ACC112 (cell line): ENCODE measurements at regions not wholly inside any gene's neighbourhood (a gene's known extent, or its start where the extent isn't known, plus 50 kb on each side); places are given as distances from the start of the nearest gene placed in this dataset.

ENCODE experiments used
- H2AFZ ChIP-seq: fragments of 200-600 bp; sonication (generic); one replicate; pipeline ENCODE4 v1.6.0; 2017; ENCODE audit warnings: antibody characterized with exemption, low read length; ENCODE audit not compliant: unreplicated experiment
- H3K27ac ChIP-seq: fragments of 200-600 bp; sonication (generic); 2 replicates; pipeline ENCODE4 v1.5.1; 2014; ENCODE audit warnings: low read depth, mild to moderate bottlenecking, antibody characterized with exemption, low read length, moderate library complexity
- H3K27me3 ChIP-seq: fragments of 200-600 bp; sonication (generic); 2 replicates; pipeline ENCODE4 v1.6.1; 2014; ENCODE audit warnings: mild to moderate bottlenecking, antibody characterized with exemption, low read length, moderate library complexity, mixed read lengths; ENCODE audit not compliant: insufficient read depth
- H3K36me3 ChIP-seq: fragments of 200-600 bp; sonication (generic); 2 replicates; pipeline ENCODE4 v1.6.1; 2016; ENCODE audit warnings: mild to moderate bottlenecking, antibody characterized with exemption, low read length, moderate library complexity, mixed read lengths; ENCODE audit not compliant: insufficient read depth
- H3K4me1 ChIP-seq: fragments of 200-600 bp; sonication (generic); one replicate; pipeline ENCODE4 v1.6.1; 2016; ENCODE audit warnings: low read length, mixed read lengths; ENCODE audit not compliant: insufficient read depth, unreplicated experiment, control insufficient read depth
- H3K4me3 ChIP-seq: fragments of 200-600 bp; sonication (generic); 2 replicates; pipeline ENCODE4 v1.5.1; 2014; ENCODE audit warnings: mild to moderate bottlenecking, low read depth, low read length
- H3K79me2 ChIP-seq: fragments of 200-600 bp; sonication (generic); one replicate; pipeline ENCODE4 v1.6.0; 2016; ENCODE audit warnings: low read length; ENCODE audit not compliant: control insufficient read depth, unreplicated experiment, insufficient read depth

- Histone ChIP-seq H3K79me2 (no peaks in the 10 kb centered on the region), H3K27ac (no peak overlapping the region), H2AFZ (no peak overlapping the region), H3K36me3 (no peaks in the 10 kb centered on the region), H3K27me3 (no peaks in the 10 kb centered on the region), H3K4me3 (no peak overlapping the region), H3K4me1 (no peaks in the 10 kb centered on the region)
Measured at GRCh38 chr18:6606411-6607085, 123.0 kb upstream of the ARHGAP28 start.

- Histone ChIP-seq H2AFZ (no peak overlapping the region), H3K27me3 (no peaks in the 10 kb centered on the region), H3K27ac (no peak overlapping the region), H3K36me3 (no peaks in the 10 kb centered on the region), H3K79me2 (no peaks in the 10 kb centered on the region), H3K4me3 (no peak overlapping the region), H3K4me1 (no peaks in the 10 kb centered on the region)
Measured at GRCh38 chr18:6607343-6607742, 122.2 kb upstream of the ARHGAP28 start.

- Histone ChIP-seq H3K4me3 (no peak overlapping the region), H3K4me1 (no peaks in the 10 kb centered on the region), H2AFZ (no peak overlapping the region)
Measured at GRCh38 chr18:6609666-6610264, 119.8 kb upstream of the ARHGAP28 start.

GRCh38 chr18:6610466-6610865, 119.0 kb upstream of the ARHGAP28 start:
- Histone ChIP-seq H3K4me3 (no peak overlapping the region), H2AFZ (no peak overlapping the region), H3K4me1 (no peaks in the 10 kb centered on the region), H3K79me2 (no peaks in the 10 kb centered on the region), H3K36me3 (no peaks in the 10 kb centered on the region), H3K27ac (no peak overlapping the region), H3K27me3 (no peaks in the 10 kb centered on the region)

More at GRCh38 chr18:6609666-6610264, 119.8 kb upstream of the ARHGAP28 start:
- H3K27me3 ChIP-seq = no peaks in the 10 kb centered on the region
- H3K36me3 ChIP-seq = no peaks in the 10 kb centered on the region
- H3K27ac ChIP-seq = no peak overlapping the region
- no peaks in the 10 kb centered on the region for H3K79me2 ChIP-seq

- H3K4me3 ChIP-seq = no peak overlapping the region
- H3K27me3 ChIP-seq = no peaks in the 10 kb centered on the region
- no peaks in the 10 kb centered on the region for H3K4me1 ChIP-seq
- H2AFZ ChIP-seq = no peak overlapping the region
- no peak overlapping the region for H3K27ac ChIP-seq
- no peaks in the 10 kb centered on the region for H3K79me2 ChIP-seq
- no peaks in the 10 kb centered on the region for H3K36me3 ChIP-seq
Measured at GRCh38 chr18:6613581-6613980, 115.9 kb upstream of the ARHGAP28 start.

- H2AFZ ChIP-seq = no peak overlapping the region
- no peaks in the 10 kb centered on the region for H3K79me2 ChIP-seq
- no peaks in the 10 kb centered on the region for H3K4me1 ChIP-seq
- no peak overlapping the region for H3K4me3 ChIP-seq
- no peak overlapping the region for H3K27ac ChIP-seq
- H3K27me3 ChIP-seq = no peaks in the 10 kb centered on the region
- H3K36me3 ChIP-seq = no peaks in the 10 kb centered on the region
Measured at GRCh38 chr18:6614952-6615351, 114.6 kb upstream of the ARHGAP28 start.

- no peaks in the 10 kb centered on the region for H3K27me3 ChIP-seq
- no peaks in the 10 kb centered on the region for H3K4me1 ChIP-seq
- no peak overlapping the region for H2AFZ ChIP-seq
- H3K36me3 ChIP-seq = no peaks in the 10 kb centered on the region
- H3K79me2 ChIP-seq = no peaks in the 10 kb centered on the region
- H3K27ac ChIP-seq = no peak overlapping the region
- no peak overlapping the region for H3K4me3 ChIP-seq
Measured at GRCh38 chr18:6616981-6617380, 112.5 kb upstream of the ARHGAP28 start.

- peaks cover 34% of the 10 kb centered on the region for H3K4me1 ChIP-seq
Measured at GRCh38 chr18:6621437-6621836, 108.1 kb upstream of the ARHGAP28 start.

GRCh38 chr18:6623278-6623677, 106.2 kb upstream of the ARHGAP28 start:
- no peak overlapping the region for H2AFZ ChIP-seq
- H3K36me3 ChIP-seq = no peaks in the 10 kb centered on the region
- peak overlapping the region; percentile 38 for H3K27ac ChIP-seq
- peaks cover 50% of the 10 kb centered on the region for H3K4me1 ChIP-seq
- H3K4me3 ChIP-seq = no peak overlapping the region
- no peaks in the 10 kb centered on the region for H3K27me3 ChIP-seq
- H3K79me2 ChIP-seq = no peaks in the 10 kb centered on the region

More at GRCh38 chr18:6621437-6621836, 108.1 kb upstream of the ARHGAP28 start:
- no peaks in the 10 kb centered on the region for H3K27me3 ChIP-seq
- H3K27ac ChIP-seq = no peak overlapping the region
- no peak overlapping the region for H2AFZ ChIP-seq
- H3K79me2 ChIP-seq = no peaks in the 10 kb centered on the region
- no peaks in the 10 kb centered on the region for H3K36me3 ChIP-seq
- H3K4me3 ChIP-seq = no peak overlapping the region

- H2AFZ ChIP-seq = peak overlapping the region; percentile 34
- no peaks in the 10 kb centered on the region for H3K79me2 ChIP-seq
- H3K27ac ChIP-seq = peak overlapping the region; percentile 95
- peak overlapping the region; percentile 41 for H3K4me3 ChIP-seq
- H3K36me3 ChIP-seq = no peaks in the 10 kb centered on the region
- no peaks in the 10 kb centered on the region for H3K27me3 ChIP-seq
- H3K4me1 ChIP-seq = peaks cover 60% of the 10 kb centered on the region
Measured at GRCh38 chr18:6624271-6624660, 105.2 kb upstream of the ARHGAP28 start.

- H3K27me3 ChIP-seq = no peaks in the 10 kb centered on the region
- H3K4me1 ChIP-seq = peaks cover 61% of the 10 kb centered on the region
- H3K36me3 ChIP-seq = no peaks in the 10 kb centered on the region
- peak overlapping the region; percentile 41 for H3K4me3 ChIP-seq
- H3K27ac ChIP-seq = peak overlapping the region; percentile 95
- no peaks in the 10 kb centered on the region for H3K79me2 ChIP-seq
- no peak overlapping the region for H2AFZ ChIP-seq
Measured at GRCh38 chr18:6624661-6625311, 104.7 kb upstream of the ARHGAP28 start.
